NCI-H2029 (cell line): ENCODE measurements at regions not wholly inside any gene's neighbourhood (a gene's known extent, or its start where the extent isn't known, plus 50 kb on each side); places are given as distances from the start of the nearest gene placed in this dataset.

Source experiments
- DNase-seq: peaks from one replicate; lab custom pipeline; 2025; lab: John Stamatoyannopoulos, UW

DNA sequence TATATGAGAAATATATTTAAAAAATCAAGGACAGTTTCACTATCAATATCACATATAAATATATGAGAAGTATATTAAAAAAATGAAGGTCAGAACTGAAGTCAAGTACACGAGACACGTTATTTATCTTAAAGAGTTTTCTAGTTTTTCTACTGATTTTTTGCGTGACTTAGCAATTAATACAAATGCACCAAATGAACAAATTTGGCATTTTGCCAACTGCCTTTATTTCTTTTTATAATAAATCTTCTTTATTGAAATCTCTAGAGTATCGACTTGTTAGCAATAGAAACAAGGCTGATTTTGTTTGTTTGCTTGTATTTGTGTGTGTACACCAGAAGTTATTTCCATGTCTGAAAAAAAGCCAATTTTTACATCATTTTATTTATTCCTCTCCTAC, 1684.7 kb upstream of the RAG2 start:
- no peak for DNase-seq

DNA sequence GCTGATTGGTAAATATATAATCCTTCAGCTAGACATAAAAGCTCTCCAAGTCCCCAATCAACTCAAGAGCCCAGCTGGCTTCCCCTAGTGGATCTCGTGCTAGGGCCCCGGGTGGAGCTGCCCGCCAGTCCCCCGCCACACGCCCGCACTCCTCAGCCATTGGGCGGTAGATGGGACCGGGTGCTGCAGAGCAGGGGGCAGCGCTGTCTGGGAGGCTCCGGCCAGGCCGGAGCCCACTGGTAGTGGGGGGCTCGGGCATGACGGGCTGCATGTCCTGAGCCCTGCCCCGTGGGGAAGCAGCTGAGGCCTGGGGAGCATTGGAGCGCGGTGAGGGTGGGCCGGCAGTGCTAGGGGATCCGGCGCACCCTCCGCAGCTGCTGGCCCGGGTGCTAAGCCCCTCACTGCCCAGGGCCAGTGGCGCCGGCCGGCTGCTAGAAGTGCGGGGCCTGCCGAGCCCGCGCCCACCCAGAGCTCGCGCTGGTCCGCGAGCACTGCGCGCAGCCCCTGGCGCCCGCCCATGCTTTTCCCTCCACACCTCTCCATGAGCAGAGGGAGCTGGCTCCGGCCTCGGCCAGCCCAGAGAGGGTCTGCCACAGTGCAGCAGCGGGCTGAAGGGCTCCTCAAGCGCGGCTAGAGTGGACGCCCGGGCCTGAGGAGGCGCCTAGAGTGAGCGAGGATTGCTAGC, 1680.6 kb upstream of the RAG2 start:
- DNase-seq = no peak

- no peak for DNase-seq
Observed at GRCh38 chr11:38274031-38274430, 1676.0 kb upstream of the RAG2 start.

- DNase-seq = no peak
Observed at GRCh38 chr11:38272376-38272775, 1674.3 kb upstream of the RAG2 start.

- DNase-seq = no peak
Observed at GRCh38 chr11:38266691-38267090, 1668.7 kb upstream of the RAG2 start.

DNA sequence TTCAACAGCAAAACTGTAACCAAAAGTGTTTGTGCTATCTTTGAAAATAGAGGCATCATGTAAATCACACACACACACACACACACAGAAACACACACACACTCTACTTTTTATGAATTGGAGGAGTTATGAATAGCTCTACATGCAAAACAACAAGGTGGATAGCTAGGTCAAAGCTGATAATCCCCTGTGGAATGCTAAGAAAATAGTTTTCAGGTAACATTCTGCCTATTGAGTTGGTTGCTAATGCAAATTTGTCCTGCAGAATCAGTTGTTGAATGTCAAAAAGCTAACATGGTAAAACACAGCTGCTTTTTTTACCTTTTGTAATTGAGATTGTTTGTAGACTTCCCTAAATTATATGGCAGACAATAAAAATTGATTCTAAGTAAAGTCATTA, 1658.4 kb upstream of the RAG2 start:
- no peak for DNase-seq

DNA sequence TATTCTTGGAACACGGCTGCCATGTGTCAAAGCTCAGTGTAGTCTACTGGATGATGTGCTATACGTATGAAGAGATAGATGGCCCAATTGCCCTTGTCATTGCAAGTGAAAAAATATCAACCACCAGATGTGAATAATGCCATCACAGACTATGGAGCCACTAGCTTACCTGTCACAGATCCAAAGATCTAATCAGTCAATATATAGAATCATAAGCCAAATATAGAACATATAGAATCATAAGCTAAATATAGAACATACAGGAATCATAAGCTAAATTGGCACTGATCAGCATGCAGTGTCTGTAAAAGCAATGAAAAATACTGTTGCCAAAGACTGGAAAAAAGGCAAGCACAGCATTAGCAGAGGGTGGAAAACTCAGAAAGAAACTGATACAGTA, 1656.9 kb upstream of the RAG2 start:
- DNase-seq = no peak

DNA sequence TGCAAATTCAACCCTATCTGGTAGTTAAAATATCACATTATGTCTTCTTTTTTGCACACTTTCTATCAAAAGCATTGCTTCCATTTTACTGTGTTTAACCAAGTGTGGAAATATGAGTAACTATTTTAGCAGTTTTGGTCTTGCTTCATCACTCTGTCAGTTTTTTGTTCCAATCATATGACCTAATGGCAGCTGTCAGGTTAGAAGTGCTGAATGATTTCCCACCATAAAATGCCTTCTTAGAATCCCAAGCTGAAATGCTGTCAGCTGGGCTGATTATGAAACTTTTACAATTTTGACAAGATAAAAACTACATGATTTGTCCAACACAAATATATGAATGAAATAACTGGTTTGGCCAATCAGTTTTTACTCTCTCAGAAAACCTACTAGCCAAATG, 1654.6 kb upstream of the RAG2 start:
- no peak for DNase-seq

- DNase-seq = no peak
Observed at GRCh38 chr11:38246451-38246850, 1648.4 kb upstream of the RAG2 start.

GRCh38 chr11:38226684-38227083, 1628.6 kb upstream of the RAG2 start:
- no peak for DNase-seq

GRCh38 chr11:38221295-38221694, 1623.3 kb upstream of the RAG2 start:
- no peak for DNase-seq

DNA sequence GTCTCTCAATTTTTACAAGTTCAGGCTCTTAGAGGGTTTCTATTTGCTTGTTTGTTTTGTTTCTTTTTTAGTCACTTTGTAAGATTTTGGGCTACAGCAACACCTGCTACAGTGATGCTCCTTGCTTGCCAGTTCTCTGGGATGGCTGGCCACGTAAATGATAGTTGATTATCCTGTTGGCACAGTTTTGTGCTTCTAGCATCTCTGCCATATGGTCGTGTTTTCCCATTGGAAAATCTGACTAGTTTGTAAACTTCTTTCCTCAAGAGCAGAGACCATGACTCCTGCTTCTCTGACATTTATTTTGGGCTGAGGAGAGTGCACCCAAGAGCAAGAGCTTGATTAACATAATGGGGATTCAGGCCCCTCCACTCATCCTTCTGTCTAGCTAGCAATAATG, 1621.6 kb upstream of the RAG2 start:
- DNase-seq = no peak

GRCh38 chr11:38208951-38209350, 1610.9 kb upstream of the RAG2 start:
- DNase-seq = no peak

- no peak for DNase-seq
Observed at GRCh38 chr11:38206663-38207062, 1608.6 kb upstream of the RAG2 start.

GRCh38 chr11:38191101-38191500, 1593.1 kb upstream of the RAG2 start:
- DNase-seq = no peak

DNA sequence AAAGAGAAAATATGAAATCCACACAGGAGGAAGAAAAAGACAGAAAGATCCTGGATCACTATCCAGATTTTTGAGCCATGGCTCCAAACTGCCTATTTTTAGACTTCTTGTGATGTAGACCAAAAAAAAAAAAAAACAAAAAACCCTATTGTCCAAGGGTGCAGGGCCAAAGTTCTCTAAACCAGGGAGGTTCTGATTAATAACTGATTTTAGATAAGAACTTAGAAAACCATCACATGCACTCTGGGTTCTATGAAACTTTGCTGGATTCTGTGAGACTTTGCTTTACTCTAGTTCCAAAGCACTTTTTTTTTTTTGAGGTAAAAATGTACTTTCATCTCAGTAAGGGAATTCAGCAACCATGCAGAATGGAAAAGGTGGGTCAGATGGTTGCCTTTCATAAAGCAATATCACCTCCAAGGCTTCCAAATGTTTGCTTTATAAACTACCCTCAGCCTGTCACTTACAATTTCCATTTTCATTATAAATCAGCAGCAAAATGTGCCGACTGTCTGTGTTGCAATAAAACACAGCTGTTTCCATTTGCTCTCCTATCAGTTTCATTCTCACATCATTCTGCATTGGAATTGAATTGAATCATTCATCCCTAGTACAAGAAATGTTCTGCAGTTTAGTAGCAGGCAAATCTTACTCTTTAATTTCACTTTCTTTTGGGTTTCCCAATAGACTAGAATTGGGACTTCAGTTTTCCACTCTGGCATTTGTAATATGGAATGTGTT, 1584.3 kb upstream of the RAG2 start:
- DNase-seq = no peak

- DNase-seq = no peak
Observed at GRCh38 chr11:38176686-38177322, 1578.8 kb upstream of the RAG2 start.

DNA sequence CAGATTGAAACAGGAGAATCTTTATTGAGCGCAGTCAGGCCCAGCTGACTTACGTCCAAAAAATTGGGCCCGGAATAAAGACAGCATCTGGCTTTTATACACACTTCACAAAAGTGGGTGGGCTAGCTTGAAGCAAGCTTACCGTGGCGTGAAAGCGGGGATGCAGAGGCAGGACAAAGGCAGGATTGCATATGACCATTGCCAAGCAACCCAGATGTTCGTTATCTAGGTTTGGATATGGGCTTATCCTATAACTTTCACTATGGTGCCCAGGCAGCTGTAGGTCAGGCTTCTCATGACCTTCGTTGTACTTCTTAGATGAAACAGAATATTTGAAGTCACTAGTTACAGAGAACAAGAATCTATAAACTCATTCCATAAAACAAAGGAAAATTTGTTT, 1575.6 kb upstream of the RAG2 start:
- no peak for DNase-seq

GRCh38 chr11:38169286-38169685, 1571.2 kb upstream of the RAG2 start:
- no peak for DNase-seq

- DNase-seq = no peak
Observed at GRCh38 chr11:38163526-38163925, 1565.5 kb upstream of the RAG2 start.

DNA sequence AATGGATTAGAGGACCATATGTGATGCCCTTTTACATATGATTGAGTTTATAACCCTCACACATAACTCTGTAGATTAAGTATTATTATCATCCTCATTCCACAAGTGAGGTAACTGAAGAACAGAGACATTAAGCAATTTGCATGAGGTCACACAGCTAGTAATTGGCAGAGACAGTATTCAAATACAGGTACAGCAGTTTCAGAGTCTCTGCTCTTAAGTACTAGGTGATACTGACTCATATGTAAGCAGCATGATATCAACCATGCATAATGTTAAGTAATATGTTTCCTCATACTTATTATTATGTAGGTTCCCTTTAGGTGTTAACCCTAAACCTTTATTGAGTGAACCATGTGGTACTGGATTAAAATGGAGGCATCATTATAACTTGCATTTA, 1562.4 kb upstream of the RAG2 start:
- no peak for DNase-seq

DNA sequence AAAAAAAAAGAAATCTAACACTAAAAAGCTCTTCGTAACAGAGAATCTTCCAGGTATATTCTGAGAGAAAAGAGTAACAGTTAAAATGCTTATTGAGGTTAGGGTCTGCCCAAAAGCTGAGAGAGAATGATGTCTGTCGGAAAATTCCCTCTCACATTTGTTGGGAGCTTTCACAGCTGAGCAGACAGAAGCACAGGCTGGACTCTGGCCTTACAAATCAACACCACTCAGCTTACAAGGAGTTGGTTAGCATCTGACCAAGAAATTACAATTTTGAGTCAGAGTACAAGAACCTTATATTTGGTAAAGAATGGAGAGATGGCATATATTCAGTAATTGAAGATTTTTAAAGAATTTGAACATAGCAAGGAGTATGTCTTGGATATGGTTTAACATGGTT, 1561.0 kb upstream of the RAG2 start:
- no peak for DNase-seq

DNA sequence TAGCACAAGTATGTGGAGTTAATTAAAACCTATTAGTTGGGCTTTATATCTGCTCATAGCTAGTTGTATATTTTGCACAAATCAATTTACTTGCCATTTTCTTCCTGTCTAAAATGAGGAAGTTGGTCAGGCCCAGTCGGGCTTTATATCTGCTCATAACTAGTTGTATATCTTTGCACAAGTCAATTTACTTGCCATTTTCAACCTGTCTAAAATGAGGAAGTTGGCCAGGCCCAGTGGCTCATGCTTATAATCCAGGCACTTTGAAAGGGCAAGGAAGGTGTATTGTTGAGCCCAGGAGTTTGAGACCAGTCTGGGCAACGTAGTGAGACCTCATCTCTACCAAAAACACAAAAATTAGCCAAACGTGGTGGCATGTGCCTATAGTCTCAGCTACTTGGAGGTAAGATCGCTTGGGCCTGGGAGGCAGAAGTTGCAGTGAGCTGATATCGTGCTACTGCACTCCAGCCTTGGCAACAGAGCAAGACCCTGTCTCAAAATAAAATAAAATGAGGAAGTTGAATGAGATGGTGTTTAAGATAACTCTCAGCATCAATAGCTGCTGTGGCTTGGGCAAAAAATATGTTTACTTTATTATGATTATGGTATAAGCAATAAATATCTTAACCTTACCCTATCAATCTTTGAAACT, 1558.6 kb upstream of the RAG2 start:
- DNase-seq = no peak
